HepG2 (cell line): ENCODE measurements at regions not wholly inside any gene's neighbourhood (a gene's known extent, or its start where the extent isn't known, plus 50 kb on each side); places are given as distances from the start of the nearest gene placed in this dataset.

ENCODE experiments used
- ATAC-seq: fragments of 200-7000 bp; cut with Tn5 transposase; 3 replicates; pipeline ENCODE4 v1.9.1; 2020; ENCODE audit warnings: mild to moderate bottlenecking, moderate library complexity
- BruUV-seq: library from RNA; stranded (reverse); fragments of 400-500 nt; replicated peaks from 2 replicates; lab custom pipeline; 2021; lab: Mats Ljungman, UMichigan
- CTCF ChIA-PET: fragments of 300-600 bp; formaldehyde crosslinking; extraction: SDS; loops from one replicate; lab custom pipeline; 2021; ENCODE audit warnings: low total read pairs, inconsistent platforms, low intra/inter-chr PET ratio; lab: Yijun Ruan, JAX
- POLR2A ChIA-PET: fragments of 350-600 bp; sonication (Branson Sonifier 250); formaldehyde crosslinking; loops from one replicate; lab custom pipeline; 2020; ENCODE audit warnings: antibody characterized with exemption, inconsistent platforms; lab: Yijun Ruan, JAX
- DNase-seq: peaks from one replicate; pipeline ENCODE4 v3.0.0-alpha.2; 2015; ENCODE audit warnings: low spot score
- FAIRE-seq: peaks from 3 replicates; lab custom pipeline; 2011; peaks lifted over from hg19 to GRCh38; lab: Jason Lieb, UNC
- H2AFZ ChIP-seq: one replicate; pipeline ENCODE4 v1.6.1; 2011; ENCODE audit warnings: low read length, inconsistent platforms
- H3K27ac ChIP-seq: fragments of 300-600 bp; 3 replicates; pipeline ENCODE4 v1.8.0; 2011; ENCODE audit warnings: mixed run types, mild to moderate bottlenecking, mixed read lengths, low read length, inconsistent platforms; ENCODE audit not compliant: insufficient read depth; ENCODE audit errors: extremely low read length
- H3K27me3 ChIP-seq, 2 experiments: fragments of 200-600 bp in 1 of 2; 2 replicates in 1 of 2; 3 replicates in 1 of 2; pipeline versions ENCODE4 v1.6.0 to v1.8.0; 2011; ENCODE audit warnings: low read length in 2 of 2, mild to moderate bottlenecking in 2 of 2, moderate library complexity in 2 of 2, inconsistent platforms in 1 of 2; ENCODE audit not compliant: insufficient read depth in 2 of 2, control insufficient read depth in 1 of 2
- H3K36me3 ChIP-seq, 2 experiments: fragments of 200-600 bp in 1 of 2; replicated peaks in 1 of 2; 2 replicates in 1 of 2; 3 replicates in 1 of 2; pipeline versions ENCODE4 v1.5.1 to v1.8.0; 2011; ENCODE audit warnings: low read length in 2 of 2, inconsistent platforms in 1 of 2; ENCODE audit not compliant: insufficient read depth in 2 of 2, control insufficient read depth in 1 of 2
- H3K4me1 ChIP-seq: 2 replicates; pipeline ENCODE4 v1.5.1; 2012; ENCODE audit warnings: low read length, inconsistent platforms; ENCODE audit not compliant: insufficient read depth
- H3K4me2 ChIP-seq: 2 replicates; pipeline ENCODE4 v1.6.0; 2011; ENCODE audit warnings: low read depth, low read length, inconsistent platforms
- H3K4me3 ChIP-seq, 3 experiments: fragments of 200-600 bp in 1 of 3; sonication (generic), shearing (Covaris generic) in 1 of 3; replicated peaks in 1 of 3; 2 replicates each; pipeline ENCODE4 v1.5.1; 2011 to 2016; ENCODE audit warnings: low read length in 3 of 3, inconsistent platforms in 2 of 3, low read depth in 2 of 3, mild to moderate bottlenecking in 2 of 3, control low read depth in 1 of 3, mixed read lengths in 1 of 3; ENCODE audit not compliant: insufficient read depth in 1 of 3
- H3K79me2 ChIP-seq: one replicate; pipeline ENCODE4 v1.6.1; 2011; ENCODE audit warnings: low read length, inconsistent platforms; ENCODE audit not compliant: insufficient read depth
- H3K9ac ChIP-seq: 2 replicates; pipeline ENCODE4 v1.6.0; 2011; ENCODE audit warnings: mild to moderate bottlenecking, low read depth, low read length, inconsistent platforms; ENCODE audit not compliant: insufficient read depth
- H3K9me3 ChIP-seq: 2 replicates; pipeline ENCODE4 v1.5.1; 2012; ENCODE audit warnings: mild to moderate bottlenecking, low read length
- H4K20me1 ChIP-seq: 2 replicates; pipeline ENCODE4 v1.6.0; 2011; ENCODE audit warnings: inconsistent platforms, mild to moderate bottlenecking, low read length, moderate library complexity; ENCODE audit not compliant: insufficient read depth
- CHCHD3 ChIP-seq: sonication (generic); formaldehyde crosslinking; IDR thresholded peaks from 2 replicates; pipeline ENCODE4 v1.8.0; 2022; ENCODE audit warnings: mild to moderate bottlenecking, missing genetic modification reagents, moderate library complexity
- FOXA1 ChIP-seq, 2 experiments: fragments of 450-650 bp in 1 of 2; sonication (generic) in 1 of 2; formaldehyde crosslinking in 1 of 2; IDR thresholded peaks; 2 replicates each; pipeline versions ENCODE4 v1.4.0 to v1.6.1; 2016 to 2020; ENCODE audit warnings: missing genetic modification reagents in 1 of 2
- LCORL ChIP-seq, 2 experiments: fragments of 450-650 bp in 1 of 2; sonication (generic) in 1 of 2; formaldehyde crosslinking in 1 of 2; IDR thresholded peaks; 2 replicates each; pipeline versions ENCODE4 v1.5.0 to v1.6.1; 2017 to 2020; ENCODE audit warnings: antibody characterized with exemption in 1 of 2, missing genetic modification reagents in 1 of 2
- MYPOP ChIP-seq: sonication (generic); formaldehyde crosslinking; IDR thresholded peaks from 2 replicates; pipeline ENCODE4 v1.8.1; 2023; ENCODE audit warnings: mild to moderate bottlenecking, moderate library complexity, missing genetic modification reagents
- PRMT3 ChIP-seq: sonication (generic); formaldehyde crosslinking; IDR thresholded peaks from 2 replicates; pipeline ENCODE4 v1.8.1; 2022; ENCODE audit warnings: low read depth, mild to moderate bottlenecking, moderate library complexity, missing genetic modification reagents, borderline replicate concordance
- RFXANK ChIP-seq: IDR thresholded peaks from 2 replicates; pipeline ENCODE4 v1.6.1; 2016
- RNF219 ChIP-seq: sonication (generic); formaldehyde crosslinking; IDR thresholded peaks from 2 replicates; pipeline ENCODE4 v1.5.0; 2020; ENCODE audit warnings: mild to moderate bottlenecking, missing genetic modification reagents
- SIN3A ChIP-seq: IDR thresholded peaks from 2 replicates; pipeline ENCODE4 v1.6.1; 2011; ENCODE audit warnings: low read depth, mild to moderate bottlenecking, control low read depth, low read length, borderline replicate concordance
- ZNF34 ChIP-seq: sonication (generic); formaldehyde crosslinking; IDR thresholded peaks from 2 replicates; pipeline ENCODE4 v1.4.0; 2020; ENCODE audit warnings: mild to moderate bottlenecking, missing genetic modification reagents, borderline replicate concordance
- ZNF543 ChIP-seq: sonication (generic); formaldehyde crosslinking; IDR thresholded peaks from 2 replicates; pipeline ENCODE4 v1.4.0; 2020; ENCODE audit warnings: mild to moderate bottlenecking, missing genetic modification reagents
- WGBS: methylation state at CpG from one replicate; pipeline ENCODE4 v1.1.6; 2017; ENCODE audit warnings: low lambda C conversion rate; 5-methylcytosine and 5-hydroxymethylcytosine counted together
- in situ Hi-C: cut with HindIII; loops from 2 replicates; pipeline ENCODE4 v1.10.0; 2017; ENCODE audit warnings: low pct_unique_long_range_greater_than_20kb; ENCODE audit not compliant: extremely low pct_ligation_motif_present
- intact Hi-C: fragments of 100-400 bp; cut with micrococcal nuclease; formaldehyde crosslinking; loops from one replicate; pipeline ENCODE4 v1.10.0; 2022; ENCODE audit not compliant: unreplicated experiment
- TF ChIP-seq, protein P1 (sequence below): sonication (generic); formaldehyde crosslinking; IDR thresholded peaks from 2 replicates; pipeline ENCODE4 v1.8.1; 2022; ENCODE audit warnings: mild to moderate bottlenecking, missing genetic modification reagents

DNA sequence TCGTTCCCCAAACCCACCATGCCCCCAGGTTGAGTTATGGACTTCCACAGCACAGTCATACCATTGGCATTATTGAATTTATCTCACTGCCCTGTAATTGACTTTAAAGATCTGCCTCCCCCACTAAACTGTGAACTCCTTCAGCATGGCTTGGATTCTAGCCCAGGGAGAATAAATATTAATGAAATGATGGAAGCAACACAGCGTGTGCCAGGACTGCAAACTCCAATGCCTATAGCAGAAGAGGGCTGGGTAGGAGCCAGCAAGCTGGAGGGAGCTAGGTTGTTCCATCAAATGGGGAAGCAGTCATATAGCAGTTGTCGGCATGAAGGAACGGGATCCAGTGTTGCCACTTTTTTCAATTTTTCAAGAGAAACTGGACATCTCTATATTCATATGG lies 69.0 kb upstream of the MSX2 start:
- Histone ChIP-seq H3K36me3 (no peaks in the 10 kb centered on the region), H4K20me1 (no peaks in the 10 kb centered on the region), H3K4me2 (no peak overlapping the region), H3K4me3 (no peak overlapping the region), H3K27me3 (peaks cover 0 to 3% of the 10 kb centered on the region in 2 experiments; a peak in 1 of 5 replicates), H2AFZ (no peak overlapping the region), H3K9me3 (no peaks in the 10 kb centered on the region), H3K79me2 (no peaks in the 10 kb centered on the region), H3K9ac (no peak overlapping the region), H3K27ac (no peak overlapping the region), H3K4me1 (no peaks in the 10 kb centered on the region)
- no TSS peak for BruUV-seq
- in situ Hi-C loops, result no loop called here
- DNase-seq, result no peak
- WGBS, result 13% methylated on average over 4 of the region's 4 CpGs
- CTCF ChIA-PET, result no interaction called here
- intact Hi-C loops, result no loop called here
- POLR2A ChIA-PET, result no interaction called here
- TF ChIP-seq CHCHD3 (CRISPR knock-in tag) (no peak), FOXA1 (IDR thresholded peaks at IDR 0.05) (no peak), FOXA1 (CRISPR knock-in tag; IDR thresholded peaks at IDR 0.05) (no peak), PRMT3 (CRISPR knock-in tag) (no peak), ZNF34 (CRISPR knock-in tag) (no peak), MYPOP (CRISPR knock-in tag) (no peak), LCORL (IDR thresholded peaks at IDR 0.05) (no peak), LCORL (CRISPR knock-in tag; IDR thresholded peaks at IDR 0.05) (no peak), RNF219 (no peak), RFXANK (no peak), SIN3A (no peak), ZNF543 (CRISPR knock-in tag) (no peak)
- TF ChIP-seq, protein P1, sequence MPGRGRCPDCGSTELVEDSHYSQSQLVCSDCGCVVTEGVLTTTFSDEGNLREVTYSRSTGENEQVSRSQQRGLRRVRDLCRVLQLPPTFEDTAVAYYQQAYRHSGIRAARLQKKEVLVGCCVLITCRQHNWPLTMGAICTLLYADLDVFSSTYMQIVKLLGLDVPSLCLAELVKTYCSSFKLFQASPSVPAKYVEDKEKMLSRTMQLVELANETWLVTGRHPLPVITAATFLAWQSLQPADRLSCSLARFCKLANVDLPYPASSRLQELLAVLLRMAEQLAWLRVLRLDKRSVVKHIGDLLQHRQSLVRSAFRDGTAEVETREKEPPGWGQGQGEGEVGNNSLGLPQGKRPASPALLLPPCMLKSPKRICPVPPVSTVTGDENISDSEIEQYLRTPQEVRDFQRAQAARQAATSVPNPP (CRISPR knock-in tag), result no peak
- no peak for ATAC-seq
- FAIRE-seq, result no peak
